Common myeloid progenitor, CD34-positive (primary cell): ENCODE measurements at regions not wholly inside any gene's neighbourhood (a gene's known extent, or its start where the extent isn't known, plus 50 kb on each side); places are given as distances from the start of the nearest gene placed in this dataset.
"Not testable (repeated sequence)": the region's sequence is repeated elsewhere in the genome, so short reads cannot be mapped to it uniquely, and the experiment has no call there.

ENCODE experiments used
- CTCF ChIA-PET: fragments of 350-600 bp; sonication (Branson Sonifier 250); formaldehyde crosslinking; loops from one replicate; lab custom pipeline; 2021; ENCODE audit warnings: antibody characterized with exemption; lab: Charles Lee
- POLR2A ChIA-PET: fragments of 350-600 bp; sonication (Branson Sonifier 250); formaldehyde crosslinking; loops from one replicate; lab custom pipeline; 2021; ENCODE audit warnings: antibody characterized with exemption; lab: Charles Lee
- DNase-seq, 3 donors: peaks; one replicate each; pipeline versions ENCODE4 v3.0.0 to v3.0.0-alpha.2; 2013
- H3K27ac ChIP-seq, 2 experiments: 1 replicate in 1 of 2; 2 replicates in 1 of 2; pipeline ENCODE4 v1.7.0; 2013; ENCODE audit warnings: inconsistent platforms in 2 of 2, low read length in 2 of 2, mild to moderate bottlenecking in 2 of 2, low read depth in 1 of 2, moderate library complexity in 1 of 2; ENCODE audit not compliant: severe bottlenecking in 2 of 2, insufficient read depth in 1 of 2, poor library complexity in 1 of 2
- H3K27me3 ChIP-seq, 5 experiments: replicated peaks in 2 of 5; 1 replicate in 3 of 5; 2 replicates in 2 of 5; pipeline versions ENCODE4 v1.6.1 to v1.7.0; 2013; ENCODE audit warnings: low read length in 4 of 5, mild to moderate bottlenecking in 2 of 5, moderate library complexity in 2 of 5, inconsistent platforms in 1 of 5; ENCODE audit not compliant: insufficient read depth in 5 of 5, control insufficient read depth in 4 of 5
- H3K36me3 ChIP-seq, 4 experiments: 1 replicate in 2 of 4; 2 replicates in 2 of 4; pipeline versions ENCODE4 v1.6.1 to v1.7.0; 2013; ENCODE audit warnings: low read length in 3 of 4, control low read depth in 1 of 4, mild to moderate bottlenecking in 1 of 4; ENCODE audit not compliant: control insufficient read depth in 4 of 4, insufficient read depth in 4 of 4
- H3K4me1 ChIP-seq, 4 experiments: 1 replicate in 3 of 4; 2 replicates in 1 of 4; pipeline versions ENCODE4 v1.6.1 to v1.7.1; 2013; ENCODE audit warnings: low read length in 3 of 4, mild to moderate bottlenecking in 3 of 4, control low read depth in 1 of 4, inconsistent platforms in 1 of 4, moderate library complexity in 1 of 4; ENCODE audit not compliant: control insufficient read depth in 4 of 4, insufficient read depth in 4 of 4; ENCODE audit errors: control extremely low read depth in 1 of 4
- H3K4me3 ChIP-seq, 7 experiments: 1 replicate in 4 of 7; 2 replicates in 3 of 7; pipeline versions ENCODE4 v1.5.1 to v1.7.0; 2013; ENCODE audit warnings: mild to moderate bottlenecking in 7 of 7, low read length in 6 of 7, moderate library complexity in 6 of 7, inconsistent platforms in 2 of 7, low read depth in 2 of 7, control low read depth in 1 of 7; ENCODE audit not compliant: insufficient read depth in 4 of 7, control insufficient read depth in 1 of 7; ENCODE audit errors: extremely low read depth in 1 of 7
- H3K9me3 ChIP-seq, 5 experiments: 1 replicate in 4 of 5; 2 replicates in 1 of 5; pipeline versions ENCODE4 v1.6.1 to v1.7.1; 2013; ENCODE audit warnings: low read length in 4 of 5, mild to moderate bottlenecking in 2 of 5, inconsistent platforms in 1 of 5, low read depth in 1 of 5, moderate library complexity in 1 of 5; ENCODE audit not compliant: control insufficient read depth in 4 of 5, insufficient read depth in 2 of 5; ENCODE audit errors: control extremely low read depth in 1 of 5
- WGBS: methylation state at CpG from one replicate; pipeline ENCODE4 v1.1.5; 2013; ENCODE audit not compliant: insufficient coverage; 5-methylcytosine and 5-hydroxymethylcytosine counted together

DNA sequence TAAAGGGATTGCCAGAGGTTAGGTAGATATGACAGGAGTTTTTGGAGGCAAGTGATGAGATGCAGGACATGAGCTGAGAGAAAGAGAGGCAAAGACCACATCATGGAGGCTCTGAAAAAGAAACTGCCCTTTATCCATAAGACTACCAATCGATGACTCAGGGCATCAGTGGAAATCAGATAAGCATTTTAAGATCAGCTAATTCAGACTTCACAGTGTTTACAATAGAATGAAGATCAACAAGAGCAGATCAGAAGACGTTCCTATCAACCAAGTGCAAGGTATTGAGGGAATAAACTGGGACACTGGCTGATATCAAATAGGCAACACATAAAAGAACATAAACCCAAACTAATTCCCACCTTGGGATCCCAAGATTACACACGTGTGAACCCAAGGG, 227.2 kb downstream of the SLCO4C1 start:
- no peak overlapping the region for H3K27ac ChIP-seq
- H3K36me3 ChIP-seq: no peaks in the 10 kb centered on the region
- ChIA-PET POLR2A (no interaction called here), CTCF (no interaction called here)
- no peaks in the 10 kb centered on the region for H3K4me1 ChIP-seq
- WGBS: no CpG with 5 or more reads among the region's 3 CpGs
- no peak for DNase-seq
- H3K9me3 ChIP-seq: no peaks in the 10 kb centered on the region
- H3K27me3 ChIP-seq: no peaks in the 10 kb centered on the region
- H3K4me3 ChIP-seq: no peak overlapping the region

DNA sequence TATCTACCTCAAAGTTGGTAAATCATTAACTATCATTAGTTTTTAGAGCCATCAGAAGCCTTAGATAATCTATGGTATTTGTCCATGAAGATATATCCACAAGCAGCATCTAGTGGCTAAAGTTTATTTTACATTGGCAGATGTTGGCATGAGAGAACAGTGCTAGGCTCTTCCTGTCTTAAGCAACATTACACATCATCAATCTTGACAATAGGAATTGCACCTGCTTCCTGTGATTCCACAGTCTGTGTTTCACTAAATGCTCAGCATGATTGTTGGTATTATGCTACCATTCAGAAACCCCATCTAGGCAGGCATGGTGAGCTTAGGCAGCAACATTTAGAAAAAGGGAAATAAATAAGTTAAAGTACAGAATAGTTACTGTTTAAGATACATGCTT, 246.6 kb downstream of the SLCO4C1 start:
- H3K27me3 ChIP-seq: no peaks in the 10 kb centered on the region
- H3K4me1 ChIP-seq: peaks cover 0 to 12% (median 8%) of the 10 kb centered on the region in 4 experiments
- H3K9me3 ChIP-seq: no peaks in the 10 kb centered on the region
- DNase-seq: peak; percentile 80 to 97 (median 94)
- peak overlapping the region; percentile 21 to 23 for H3K27ac ChIP-seq
- no peak overlapping the region for H3K4me3 ChIP-seq
- no peaks in the 10 kb centered on the region for H3K36me3 ChIP-seq
- ChIA-PET CTCF (interaction anchor here (0.6 to 1.3 kb wide), 3 partner anchors 41 to 107 kb away, joined by 3 to 4 read pairs (median 4); no protein-coding TSS in a partner anchor), POLR2A (no interaction called here)

DNA sequence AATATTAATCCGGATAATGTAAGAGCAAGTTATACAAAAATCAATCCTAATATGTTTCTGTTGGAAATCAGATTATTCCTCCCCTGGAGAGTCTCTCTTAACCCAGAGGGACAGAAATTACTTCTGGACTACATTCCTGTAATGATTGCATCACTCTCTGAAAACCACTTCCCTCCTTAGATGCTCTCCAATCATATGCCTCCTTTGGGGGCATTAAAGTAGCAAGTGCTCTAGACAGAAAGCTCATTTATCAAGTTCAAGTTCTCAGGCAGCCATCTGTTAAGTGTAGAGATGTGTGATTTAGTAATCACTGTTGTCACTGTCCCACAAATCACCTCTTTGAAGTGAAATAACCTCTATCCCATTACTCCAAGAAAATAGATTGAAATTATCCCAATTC, 247.1 kb downstream of the SLCO4C1 start:
- no peaks in the 10 kb centered on the region for H3K9me3 ChIP-seq
- WGBS: no CpG with 5 or more reads among the region's 1 CpG
- peaks cover 0 to 12% (median 8%) of the 10 kb centered on the region in 4 experiments for H3K4me1 ChIP-seq

DNA sequence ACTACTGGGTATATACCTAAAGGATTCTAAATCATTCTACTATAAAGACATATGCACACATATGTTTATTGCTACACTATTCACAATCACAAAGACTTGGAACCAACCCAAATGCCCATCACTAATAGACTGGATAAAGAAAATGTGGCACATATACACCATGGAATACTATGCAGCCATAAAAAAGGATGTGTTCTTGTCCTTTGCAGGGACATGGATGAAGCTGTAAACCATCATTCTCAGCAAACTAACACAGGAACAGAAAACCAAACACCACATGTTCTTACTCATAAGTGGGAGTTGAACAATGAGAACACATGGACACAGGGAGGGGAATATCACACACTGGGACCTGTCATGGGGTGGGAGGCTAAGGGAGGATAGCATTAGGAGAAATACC, 249.0 kb downstream of the SLCO4C1 start:
- CTCF ChIA-PET, H3K36me3 ChIP-seq, H3K27ac ChIP-seq, H3K27me3 ChIP-seq, H3K9me3 ChIP-seq, DNase-seq, POLR2A ChIA-PET, H3K4me3 ChIP-seq: not testable (repeated sequence)
- H3K4me1 ChIP-seq: peaks cover 0 to 12% (median 8%) of the 10 kb centered on the region in 4 experiments

More for the DNA sequence above, 247.1 kb downstream of the SLCO4C1 start:
- Histone ChIP-seq H3K27me3 (no peaks in the 10 kb centered on the region), H3K4me3 (no peak overlapping the region), H3K27ac (peak overlapping the region in 1 of 2 experiments; percentile 23), H3K36me3 (no peaks in the 10 kb centered on the region)
- ChIA-PET CTCF (interaction anchor here (1.2 to 1.3 kb wide), 2 partner anchors 71 to 107 kb away, joined by 3 to 4 read pairs; no protein-coding TSS in a partner anchor), POLR2A (no interaction called here)
- DNase-seq: peak; percentile 37 to 87 (median 81)

DNA sequence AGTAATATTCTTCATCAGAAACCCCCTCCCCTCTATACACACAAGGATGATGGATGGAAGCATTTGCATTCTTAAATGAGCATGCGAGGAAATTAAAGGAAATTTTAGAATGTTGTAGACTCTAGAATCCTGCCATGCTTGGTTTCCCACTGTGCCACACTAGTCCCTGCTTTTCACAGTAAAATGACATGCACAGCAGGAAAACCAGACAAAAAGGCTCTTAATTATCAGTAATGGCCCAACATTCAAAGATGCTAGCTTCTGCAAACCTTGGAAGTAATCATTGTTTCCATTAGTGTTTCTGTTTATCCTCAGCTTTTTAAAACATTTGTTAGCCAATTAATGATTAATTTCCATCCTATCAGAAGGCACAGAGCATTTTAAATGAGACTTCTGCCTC, 255.8 kb downstream of the SLCO4C1 start:
- CTCF ChIA-PET: interaction anchor here (1.0 kb wide), 1 partner anchor 10 kb away, joined by 3 read pairs; no protein-coding TSS in a partner anchor

DNA sequence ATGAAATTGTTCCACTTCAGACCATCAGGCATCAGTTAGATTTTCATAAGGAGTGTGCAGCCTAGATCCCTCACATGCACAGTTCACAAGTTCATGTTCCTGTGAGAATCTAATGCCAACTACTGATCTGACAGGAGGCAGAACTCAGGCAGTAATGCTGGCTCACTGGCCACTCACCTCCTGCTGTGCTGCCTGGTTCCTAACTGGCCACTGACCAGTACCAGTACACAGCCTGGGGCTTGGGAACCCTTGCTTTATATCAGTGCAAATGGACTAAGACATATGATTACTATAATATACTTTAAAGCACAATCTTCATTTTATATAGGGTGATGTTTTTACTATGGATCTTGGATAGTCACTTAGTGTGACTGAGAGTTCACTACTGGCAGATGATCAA, 259.2 kb downstream of the SLCO4C1 start:
- no peaks in the 10 kb centered on the region for H3K36me3 ChIP-seq
- ChIA-PET POLR2A (no interaction called here), CTCF (no interaction called here)
- no peaks in the 10 kb centered on the region for H3K4me1 ChIP-seq
- H3K9me3 ChIP-seq: no peaks in the 10 kb centered on the region
- H3K27ac ChIP-seq: no peak overlapping the region
- H3K4me3 ChIP-seq: no peak overlapping the region
- H3K27me3 ChIP-seq: no peaks in the 10 kb centered on the region
- no peak for DNase-seq

More for the DNA sequence above, 255.8 kb downstream of the SLCO4C1 start:
- Histone ChIP-seq H3K4me3 (no peak overlapping the region), H3K27me3 (no peaks in the 10 kb centered on the region), H3K27ac (no peak overlapping the region), H3K4me1 (no peaks in the 10 kb centered on the region), H3K36me3 (no peaks in the 10 kb centered on the region), H3K9me3 (no peaks in the 10 kb centered on the region)
- POLR2A ChIA-PET: no interaction called here
- WGBS: no CpG with 5 or more reads among the region's 1 CpG
- no peak for DNase-seq

DNA sequence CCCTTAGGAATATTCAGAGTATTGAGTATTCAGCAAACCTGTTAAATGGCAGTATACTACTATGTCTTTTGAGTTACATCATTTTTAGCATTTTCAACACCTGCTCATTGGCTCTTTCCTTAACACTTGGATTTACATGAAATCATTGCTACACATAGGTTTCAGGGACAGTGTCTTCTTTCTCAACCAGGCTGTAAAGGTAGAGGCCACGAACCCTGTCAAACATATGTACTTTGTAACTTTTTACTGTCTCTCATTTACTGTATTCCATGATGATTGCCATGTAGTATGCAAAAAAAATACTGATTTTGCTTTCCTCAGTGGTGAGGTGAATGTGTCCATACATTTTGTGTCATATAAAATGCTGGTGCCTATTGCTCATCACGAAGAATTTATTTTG, 264.4 kb downstream of the SLCO4C1 start:
- Histone ChIP-seq H3K27me3 (no peaks in the 10 kb centered on the region), H3K4me3 (no peak overlapping the region), H3K27ac (no peak overlapping the region), H3K4me1 (no peaks in the 10 kb centered on the region), H3K36me3 (no peaks in the 10 kb centered on the region), H3K9me3 (no peaks in the 10 kb centered on the region)
- WGBS: no CpG with 5 or more reads among the region's 2 CpGs
- ChIA-PET POLR2A (no interaction called here), CTCF (no interaction called here)
- DNase-seq: no peak
